Uterus (tissue), 2 donors: ENCODE measurements at regions not wholly inside any gene's neighbourhood (a gene's known extent, or its start where the extent isn't known, plus 50 kb on each side); places are given as distances from the start of the nearest gene placed in this dataset.
"Not testable (repeated sequence)": the region's sequence is repeated elsewhere in the genome, so short reads cannot be mapped to it uniquely, and the experiment has no call there.

Source experiments
- POLR2A ChIP-seq, 2 donors: fragments of 450-650 bp; IDR thresholded peaks; one replicate each; pipeline ENCODE4 v1.6.1; 2016; ENCODE audit warnings: antibody characterized with exemption in 2 of 2, mild to moderate bottlenecking in 1 of 2, moderate library complexity in 1 of 2
- TF ChIP-seq, protein P1 (sequence below), 4 experiments: fragments of 200-600 bp in 2 of 4; fragments of 450-650 bp in 2 of 4; sonication (generic) in 2 of 4; IDR thresholded peaks; one replicate each; pipeline ENCODE4 v1.5.1; 2016 to 2019; ENCODE audit warnings: antibody characterized with exemption in 4 of 4, mild to moderate bottlenecking in 2 of 4, moderate library complexity in 1 of 4

DNA sequence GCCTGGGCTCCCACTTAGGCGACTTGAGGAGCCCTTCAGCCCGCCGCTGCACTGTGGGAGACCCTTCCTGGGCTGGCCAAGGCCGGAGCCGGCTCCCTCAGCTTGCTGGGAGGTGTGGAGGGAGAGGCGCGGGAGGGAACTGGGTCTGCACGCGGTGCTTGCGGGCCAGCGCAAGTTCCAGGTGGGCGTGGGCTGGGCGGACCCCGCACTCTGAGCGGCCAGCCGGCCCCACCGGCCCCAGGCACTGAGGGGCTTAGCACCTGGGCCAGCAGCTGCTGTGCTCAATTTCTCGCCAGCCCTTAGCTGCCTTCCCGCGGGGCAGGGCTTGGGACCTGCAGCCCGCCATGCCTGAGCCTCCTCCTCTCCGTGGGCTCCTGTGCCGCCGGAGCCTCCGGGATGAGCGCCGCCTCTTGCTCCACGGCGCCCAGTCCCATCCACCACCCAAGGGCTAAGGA is 946.3 kb downstream of the IPMK start:
- TF ChIP-seq, protein P1, sequence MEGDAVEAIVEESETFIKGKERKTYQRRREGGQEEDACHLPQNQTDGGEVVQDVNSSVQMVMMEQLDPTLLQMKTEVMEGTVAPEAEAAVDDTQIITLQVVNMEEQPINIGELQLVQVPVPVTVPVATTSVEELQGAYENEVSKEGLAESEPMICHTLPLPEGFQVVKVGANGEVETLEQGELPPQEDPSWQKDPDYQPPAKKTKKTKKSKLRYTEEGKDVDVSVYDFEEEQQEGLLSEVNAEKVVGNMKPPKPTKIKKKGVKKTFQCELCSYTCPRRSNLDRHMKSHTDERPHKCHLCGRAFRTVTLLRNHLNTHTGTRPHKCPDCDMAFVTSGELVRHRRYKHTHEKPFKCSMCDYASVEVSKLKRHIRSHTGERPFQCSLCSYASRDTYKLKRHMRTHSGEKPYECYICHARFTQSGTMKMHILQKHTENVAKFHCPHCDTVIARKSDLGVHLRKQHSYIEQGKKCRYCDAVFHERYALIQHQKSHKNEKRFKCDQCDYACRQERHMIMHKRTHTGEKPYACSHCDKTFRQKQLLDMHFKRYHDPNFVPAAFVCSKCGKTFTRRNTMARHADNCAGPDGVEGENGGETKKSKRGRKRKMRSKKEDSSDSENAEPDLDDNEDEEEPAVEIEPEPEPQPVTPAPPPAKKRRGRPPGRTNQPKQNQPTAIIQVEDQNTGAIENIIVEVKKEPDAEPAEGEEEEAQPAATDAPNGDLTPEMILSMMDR (IDR thresholded peaks at IDR 0.05), result not testable (repeated sequence)
- TF ChIP-seq POLR2A (IDR thresholded peaks at IDR 0.05), result not testable (repeated sequence)
